SIG-M5 treated with dmso at 0.1 percent for 504 hours (cell line): ENCODE measurements at regions not wholly inside any gene's neighbourhood (a gene's known extent, or its start where the extent isn't known, plus 50 kb on each side); places are given as distances from the start of the nearest gene placed in this dataset.

ENCODE experiments used
- DNase-seq: peaks from one replicate; lab custom pipeline; 2025; ENCODE audit not compliant: unreplicated experiment; lab: John Stamatoyannopoulos, UW

DNA sequence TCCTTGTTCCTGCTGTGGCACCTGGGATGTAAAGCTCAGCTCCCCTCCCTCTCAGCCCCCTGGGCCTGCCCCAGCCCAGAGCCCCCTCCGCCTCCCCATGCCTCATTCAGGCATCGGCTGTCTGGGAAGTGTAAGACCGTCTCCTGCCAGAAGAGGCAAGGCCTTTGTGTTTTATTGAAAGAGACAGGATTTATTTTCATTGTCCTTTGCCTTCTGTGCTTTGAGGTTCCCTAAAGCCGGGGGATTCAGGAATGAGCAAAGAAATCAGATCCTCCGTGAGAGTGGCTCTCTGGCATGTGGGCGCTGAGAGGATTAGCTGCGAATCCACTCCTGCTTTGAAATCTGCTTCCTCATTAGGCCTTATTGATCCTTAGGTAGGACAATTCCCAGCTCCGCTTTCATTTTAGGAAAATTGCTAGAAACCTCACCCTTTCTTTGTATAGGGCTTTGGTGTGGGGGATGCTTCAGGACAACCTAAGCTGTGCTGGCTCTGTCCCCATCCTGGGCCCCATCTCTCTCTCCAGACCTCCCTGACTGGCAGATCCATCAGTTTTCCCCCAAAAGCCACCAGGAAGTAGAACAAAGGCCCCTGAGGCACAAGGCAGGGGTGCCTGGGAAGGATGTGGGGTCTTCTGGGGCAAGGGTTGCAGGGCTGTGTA lies 211.5 kb upstream of the TNRC6C start:
- no peak for DNase-seq

DNA sequence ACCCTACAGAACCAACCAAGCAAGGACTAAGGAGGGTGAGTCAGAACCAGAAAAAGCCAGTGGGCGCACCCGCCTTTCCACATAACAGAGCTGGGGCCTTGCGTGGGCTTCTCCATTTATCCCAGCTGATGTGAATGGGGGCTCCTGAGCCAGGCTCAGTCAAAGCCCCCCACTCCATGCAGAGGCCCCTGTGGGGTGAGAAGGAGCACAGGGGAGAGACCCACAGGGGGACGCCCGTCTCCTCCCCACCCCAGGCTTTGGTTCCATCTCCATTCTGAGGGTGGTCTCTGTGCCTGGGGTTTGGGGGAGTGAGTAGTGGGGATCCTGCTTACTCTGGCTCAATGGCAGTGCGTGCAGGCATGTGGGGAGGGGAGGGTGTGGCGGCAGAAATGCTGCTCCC lies 210.1 kb upstream of the TNRC6C start:
- no peak for DNase-seq

DNA sequence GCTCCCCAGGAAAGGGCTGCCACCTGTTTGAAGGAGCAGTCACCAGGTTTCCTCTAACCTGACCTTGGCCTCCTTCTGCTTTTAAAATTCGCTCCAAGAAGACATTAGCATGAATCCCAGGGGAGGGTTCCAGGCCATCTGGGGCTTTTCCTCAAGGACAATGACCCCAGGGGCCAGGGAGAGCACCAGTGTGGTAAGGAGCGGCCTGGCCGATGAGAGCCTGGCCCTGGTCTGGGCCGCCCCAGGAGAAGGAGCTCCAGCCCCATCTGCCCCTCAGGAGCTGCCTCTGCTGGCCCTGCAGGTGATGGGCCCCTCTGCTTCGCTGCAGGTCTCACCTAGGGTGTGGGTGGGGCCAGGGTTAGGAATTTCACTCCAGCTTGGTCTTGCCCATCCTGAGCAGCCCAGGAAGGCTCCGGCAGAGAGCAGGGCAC lies 209.2 kb upstream of the TNRC6C start:
- no peak for DNase-seq

DNA sequence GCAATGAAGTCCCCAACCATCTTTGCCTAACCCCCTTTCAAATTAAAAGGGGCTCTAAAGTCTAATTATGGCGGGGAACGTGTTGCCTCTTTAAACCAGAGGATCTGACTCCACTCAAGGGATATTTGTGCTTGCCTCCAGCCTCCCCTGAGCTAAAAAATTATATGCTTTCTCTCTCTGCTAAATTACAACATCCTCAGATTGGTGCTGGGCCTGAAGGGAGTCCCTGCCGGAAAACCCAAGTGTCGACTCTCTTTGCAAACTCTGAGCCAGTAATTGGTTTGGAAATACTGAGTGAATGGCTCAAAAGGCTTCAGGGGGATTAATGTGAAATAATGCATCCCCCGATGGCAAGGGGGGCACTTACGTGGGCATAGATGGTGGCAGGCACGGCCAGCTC lies 208.5 kb upstream of the TNRC6C start:
- no peak for DNase-seq

DNA sequence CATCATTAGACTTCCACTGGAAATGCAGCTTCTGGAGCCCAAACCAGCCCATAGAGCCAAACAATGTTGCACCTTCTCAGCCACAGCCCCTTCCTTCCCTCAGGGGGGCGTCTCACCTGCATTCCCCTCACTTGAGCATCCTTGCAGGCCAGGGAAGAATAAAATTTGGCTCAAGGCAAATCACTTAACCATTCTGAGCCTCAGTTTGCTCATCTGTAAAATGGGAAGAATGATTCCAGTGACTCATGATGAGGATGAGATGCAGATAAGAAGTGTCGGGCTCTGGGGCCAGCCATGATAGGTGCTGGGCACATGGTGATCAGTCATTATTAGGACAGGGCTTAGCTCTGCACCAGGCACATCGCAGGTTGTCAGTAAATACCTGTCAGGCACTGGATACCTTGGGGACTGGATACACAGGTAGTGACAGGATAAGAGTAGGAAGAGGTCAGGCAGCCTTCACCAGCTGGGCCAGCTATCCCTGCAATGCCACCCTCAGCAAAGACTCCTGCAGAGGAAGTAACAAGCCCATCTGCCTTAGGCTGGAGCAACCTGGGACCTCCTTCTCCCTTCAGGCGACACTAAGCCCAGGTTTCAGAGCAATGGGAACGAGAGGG lies 208.0 kb upstream of the TNRC6C start:
- no peak for DNase-seq

DNA sequence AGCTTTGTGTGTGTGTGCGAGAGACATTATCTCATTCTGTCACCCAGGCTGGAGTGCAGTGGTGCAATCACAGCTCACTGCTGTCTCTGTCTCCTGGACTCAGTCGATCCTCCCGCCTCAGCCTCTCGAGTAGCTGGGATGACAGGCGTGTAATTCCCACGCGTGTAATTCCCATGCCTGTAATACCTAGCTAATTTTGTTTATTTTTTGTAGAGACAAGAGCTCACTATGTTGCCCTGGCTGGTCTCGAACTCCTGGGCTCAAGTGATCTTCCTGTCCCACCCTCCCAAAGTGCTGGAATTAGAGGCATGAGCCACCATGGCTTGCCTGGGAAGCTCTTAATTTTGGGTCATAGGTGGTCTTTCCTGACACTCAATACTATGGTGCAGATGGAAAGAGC lies 205.3 kb upstream of the TNRC6C start:
- no peak for DNase-seq

DNA sequence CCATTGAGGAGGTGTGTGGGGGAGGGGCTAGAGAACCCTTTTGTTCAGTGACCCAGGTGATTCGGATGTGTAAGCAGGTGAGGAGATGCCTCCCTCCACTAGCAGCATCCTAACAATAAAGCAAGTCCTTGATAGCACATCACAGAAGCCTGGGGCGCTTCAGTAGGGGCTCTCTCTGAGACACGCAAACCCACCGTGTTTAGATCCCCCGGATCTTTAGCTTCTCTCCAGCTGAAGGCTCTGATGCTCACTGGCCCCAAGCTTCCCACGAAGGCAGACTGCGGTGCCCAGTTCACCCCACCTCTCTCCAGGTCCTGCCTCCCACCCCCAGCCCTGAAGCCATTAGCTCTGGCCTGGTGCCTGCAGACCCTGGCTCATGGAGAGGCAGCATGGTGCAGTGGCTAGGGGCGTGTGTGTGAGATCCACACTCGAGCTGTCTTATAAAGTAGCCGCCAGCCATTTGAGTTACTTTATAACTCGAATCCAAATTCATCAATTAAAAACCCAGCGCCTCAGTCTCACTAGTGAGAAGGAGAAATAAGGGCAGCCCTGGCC lies 204.7 kb upstream of the TNRC6C start:
- DNase-seq = no peak

DNA sequence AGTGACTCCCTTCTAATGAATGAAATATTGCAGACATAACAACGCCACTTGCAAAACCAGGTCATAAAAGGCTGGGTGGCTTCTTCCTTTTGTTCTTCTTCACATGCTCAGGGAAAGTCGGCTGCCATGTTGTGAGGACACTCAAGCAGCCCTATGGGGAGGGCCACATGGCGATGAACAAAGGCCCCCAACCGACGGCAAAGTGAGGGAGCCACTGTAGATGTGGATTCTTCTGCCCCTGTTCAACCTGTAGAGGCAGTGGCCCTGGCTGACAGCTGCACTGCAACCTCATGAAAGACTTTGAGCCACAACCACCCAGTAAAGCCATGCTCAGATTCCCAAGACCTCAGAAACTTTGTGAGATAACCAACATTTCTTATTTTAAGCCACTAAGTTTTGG lies 203.5 kb upstream of the TNRC6C start:
- no peak for DNase-seq

DNA sequence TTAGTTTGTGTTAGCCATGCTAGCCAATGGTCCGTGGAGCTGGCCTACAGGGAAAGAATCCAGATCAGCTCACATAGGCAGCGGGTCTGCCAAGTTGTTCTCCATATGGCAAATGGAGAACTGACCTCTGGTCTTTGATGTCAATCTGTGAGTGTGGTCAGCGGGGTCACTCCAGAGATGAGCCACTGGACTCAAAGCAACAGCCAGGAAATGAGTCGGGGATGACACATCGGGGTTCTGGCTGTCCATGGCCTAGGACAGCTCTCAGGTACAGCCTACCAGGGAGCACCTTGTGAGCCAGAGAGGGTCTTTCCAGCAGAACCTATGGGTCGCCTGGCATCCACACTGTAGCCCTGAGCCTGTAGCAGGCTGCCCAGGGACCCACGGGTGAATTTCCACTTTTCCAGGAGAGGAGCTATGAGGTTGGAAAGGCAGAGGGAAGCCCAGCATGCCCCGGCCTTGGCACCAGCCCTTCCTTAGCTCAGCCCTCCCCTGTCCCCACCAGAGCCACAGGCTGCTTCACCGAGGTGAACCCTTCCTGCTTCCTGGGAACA lies 203.0 kb upstream of the TNRC6C start:
- DNase-seq = no peak

DNA sequence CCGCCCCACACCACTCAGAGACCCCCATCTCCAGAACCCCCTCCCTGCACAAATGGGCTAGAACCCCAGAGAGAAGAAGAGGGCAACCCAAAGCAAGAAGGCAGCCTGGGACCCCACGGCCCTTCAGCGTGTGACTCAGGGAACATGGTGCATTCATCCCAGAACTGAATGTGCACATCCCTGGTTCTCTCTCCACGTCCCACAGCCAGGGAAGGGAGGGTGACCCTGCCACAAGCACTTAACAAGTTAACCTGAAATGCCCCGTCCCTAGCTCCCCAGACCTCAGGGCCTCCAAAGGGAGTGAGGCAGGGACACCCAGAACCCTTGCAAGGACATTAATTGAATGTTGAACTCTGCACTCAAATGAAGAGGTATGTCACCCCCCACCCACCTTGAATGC lies 202.5 kb upstream of the TNRC6C start:
- no peak for DNase-seq

DNA sequence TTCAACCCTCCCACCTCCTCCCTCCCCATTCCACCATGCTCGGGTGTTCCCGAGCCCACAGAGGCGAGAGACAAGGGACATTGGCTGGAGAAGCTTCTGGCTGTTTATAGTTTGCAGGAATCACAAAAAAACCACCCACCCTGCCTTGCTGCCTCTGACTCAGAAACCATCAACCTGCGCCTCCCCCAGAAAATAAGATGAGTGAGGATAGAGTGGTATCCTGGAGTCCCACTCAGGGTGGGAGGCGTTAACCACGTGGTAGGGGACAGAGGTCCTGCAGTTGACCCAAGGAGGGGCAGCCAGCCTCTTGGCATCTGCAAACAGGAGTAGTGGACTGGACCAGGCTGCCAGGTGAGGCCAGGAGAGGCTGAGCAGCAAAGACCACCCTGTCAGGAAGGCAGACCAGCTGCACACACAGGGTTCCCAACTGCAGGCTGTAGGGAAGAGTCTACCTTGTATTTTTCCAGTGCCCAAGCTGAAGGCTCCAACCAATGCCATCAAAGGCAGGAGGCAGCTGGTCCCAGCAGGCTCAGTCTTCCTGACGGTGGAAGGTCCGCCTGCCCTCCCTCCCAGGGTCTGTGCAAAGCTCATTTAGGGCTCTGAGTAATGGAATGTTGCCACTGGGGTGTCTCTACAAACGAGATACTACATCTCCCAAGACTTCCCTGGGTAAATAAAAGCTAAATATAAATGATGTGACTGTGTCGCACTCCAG lies 201.5 kb upstream of the TNRC6C start:
- no peak for DNase-seq

DNA sequence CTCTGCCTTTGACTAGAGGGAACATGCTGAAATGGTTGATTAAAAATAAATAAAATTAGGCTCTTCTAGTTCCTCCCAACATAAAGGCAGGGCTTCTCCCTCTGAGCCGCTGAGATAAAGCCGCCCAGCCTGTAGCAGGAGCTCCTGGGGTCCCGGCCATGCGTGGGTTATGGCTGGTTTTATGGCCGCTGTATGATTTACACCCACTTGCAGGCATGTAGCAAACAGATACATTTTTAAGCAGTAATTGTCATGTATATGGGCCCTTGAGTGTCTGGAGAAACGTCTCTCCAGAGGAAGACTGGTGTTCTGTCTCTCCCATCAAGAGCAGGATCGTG lies 201.0 kb upstream of the TNRC6C start:
- no peak for DNase-seq

DNA sequence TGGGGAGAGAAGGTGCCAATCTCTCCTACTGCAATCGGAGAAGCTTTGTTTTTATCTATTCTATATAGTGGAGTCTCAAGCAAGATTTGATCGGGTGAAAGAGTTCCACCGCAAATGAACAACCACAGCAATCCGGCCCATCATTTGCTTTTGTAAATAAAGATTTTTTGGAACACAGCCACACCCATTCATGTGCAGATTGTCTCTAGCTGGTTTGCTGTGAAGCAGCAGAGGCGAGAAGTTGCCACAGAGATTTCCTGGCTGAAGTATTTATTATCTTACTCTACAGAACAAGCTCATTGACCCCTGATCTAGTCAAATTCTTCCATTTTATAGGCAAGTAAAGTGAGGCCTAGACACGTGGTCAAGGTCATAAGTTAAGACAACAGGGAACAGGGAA lies 195.5 kb upstream of the TNRC6C start:
- DNase-seq = no peak

DNA sequence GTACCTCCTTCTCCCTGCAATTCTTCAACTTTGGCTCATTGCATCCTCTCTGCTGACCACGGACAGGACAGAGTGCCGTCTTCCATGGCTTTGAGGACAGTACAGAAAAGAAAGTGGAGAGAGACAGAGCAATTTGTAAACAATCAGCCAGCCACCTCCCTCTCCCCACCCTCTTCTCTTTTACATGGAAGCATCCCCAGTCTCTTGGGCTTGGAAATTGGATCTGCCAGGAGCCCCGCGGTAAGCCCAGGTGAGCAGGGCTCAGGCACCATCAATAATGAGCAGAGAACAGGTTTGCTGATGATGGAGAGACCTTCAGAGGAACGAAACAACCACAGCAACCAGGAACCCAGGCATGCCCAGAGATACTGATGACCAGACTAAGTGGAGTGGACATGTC lies 194.9 kb upstream of the TNRC6C start:
- no peak for DNase-seq

DNA sequence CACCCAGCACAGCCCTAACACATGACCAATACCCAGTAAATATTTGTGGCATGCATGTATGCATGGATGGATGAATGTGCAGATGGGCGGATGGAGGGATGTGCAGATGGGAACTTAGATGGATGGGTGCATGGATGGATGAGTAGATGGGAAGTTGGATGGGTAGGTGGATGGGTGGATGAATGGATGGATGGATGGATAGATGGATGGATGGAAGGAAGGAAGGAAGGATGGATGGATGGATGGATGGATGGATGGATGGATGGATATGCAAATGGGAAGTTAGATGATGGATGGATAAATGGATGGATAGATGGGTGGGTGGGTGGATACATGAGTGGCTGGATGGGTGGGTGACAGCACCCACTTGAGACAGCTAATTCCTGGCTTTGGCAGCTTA lies 193.2 kb upstream of the TNRC6C start:
- no peak for DNase-seq

DNA sequence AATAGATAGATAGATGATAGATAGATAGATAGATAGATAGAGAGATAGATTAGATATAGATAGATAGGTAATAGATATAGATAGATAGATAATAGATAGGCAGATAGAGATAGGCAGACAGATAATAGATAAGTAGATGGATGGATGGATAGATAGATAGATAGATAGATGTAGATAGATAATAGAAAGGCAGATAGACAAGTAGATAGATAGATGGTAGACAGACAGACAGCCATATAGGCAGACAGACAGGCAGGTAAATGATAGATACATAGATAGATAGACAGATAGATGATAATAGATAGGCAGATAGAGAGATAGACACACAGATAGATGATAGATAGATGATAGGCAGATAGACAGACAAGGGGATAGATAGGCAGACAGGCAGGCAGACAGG lies 191.4 kb upstream of the TNRC6C start:
- no peak for DNase-seq

DNA sequence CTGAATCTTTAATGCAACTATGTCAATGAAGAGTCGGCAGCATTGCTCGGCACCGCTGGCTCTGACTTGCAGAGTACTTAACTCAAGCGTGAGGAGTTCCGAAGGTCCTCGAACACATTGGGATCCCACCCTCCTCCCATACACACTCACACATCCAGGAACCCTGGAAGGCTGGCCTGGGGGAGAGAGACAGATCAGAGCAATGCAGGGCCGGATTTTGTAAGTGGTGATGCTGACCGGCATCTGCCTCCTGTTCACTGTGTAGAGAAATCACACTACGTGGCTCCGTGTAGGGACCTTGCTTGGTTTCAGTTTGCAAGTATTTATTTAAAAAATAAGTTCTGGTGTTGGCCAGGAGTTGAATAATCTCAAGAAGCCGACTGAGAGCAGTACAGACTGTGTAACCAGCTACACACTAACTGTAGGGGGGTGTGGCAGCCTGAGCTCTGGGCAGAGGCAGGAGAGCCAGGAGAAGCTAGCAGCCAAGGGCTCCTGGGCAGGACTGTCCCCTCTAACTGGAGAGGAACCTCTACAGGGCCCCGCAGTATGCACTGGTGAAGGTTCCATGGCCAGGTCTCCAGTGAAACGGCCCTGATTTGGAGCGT lies 190.2 kb upstream of the TNRC6C start:
- DNase-seq = no peak

DNA sequence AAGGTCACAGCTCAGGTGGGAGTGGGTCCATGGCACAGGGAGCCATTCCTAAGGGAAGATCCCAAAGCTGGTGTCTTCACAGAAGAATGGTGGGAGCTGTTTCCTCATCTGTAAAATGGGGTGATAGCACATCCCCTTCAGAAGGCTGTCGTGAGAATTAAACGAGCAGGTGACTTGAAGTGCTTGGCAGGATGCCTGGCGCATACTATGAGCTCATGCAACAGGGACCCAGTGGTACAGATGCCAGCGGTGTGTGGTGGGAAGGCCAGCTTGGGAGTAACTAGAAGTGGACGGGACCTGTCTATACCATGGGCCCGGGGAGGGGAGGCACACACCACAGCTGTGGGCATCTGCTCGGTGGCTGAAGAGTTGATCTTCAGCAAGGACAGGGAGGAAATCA lies 189.3 kb upstream of the TNRC6C start:
- DNase-seq = no peak

DNA sequence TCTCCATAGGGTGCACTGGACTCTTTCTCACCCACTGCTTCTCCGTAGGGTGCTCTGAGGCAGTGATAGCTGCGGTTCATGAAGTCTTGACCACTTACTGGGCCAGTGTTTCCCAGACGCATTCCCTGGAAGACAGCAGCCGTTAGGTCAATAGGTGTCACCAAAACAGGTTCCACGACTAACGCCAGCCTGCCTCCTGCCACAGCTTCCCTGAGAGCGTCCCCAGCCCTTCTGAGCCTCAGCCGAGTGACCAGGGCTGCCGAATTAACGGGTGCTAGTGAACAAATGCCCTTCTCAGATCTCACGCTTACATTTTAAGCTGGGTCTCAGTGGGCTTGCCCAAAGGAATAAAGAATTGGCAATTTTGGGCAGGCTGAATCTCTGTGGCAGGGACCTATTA lies 188.7 kb upstream of the TNRC6C start:
- no peak for DNase-seq

DNA sequence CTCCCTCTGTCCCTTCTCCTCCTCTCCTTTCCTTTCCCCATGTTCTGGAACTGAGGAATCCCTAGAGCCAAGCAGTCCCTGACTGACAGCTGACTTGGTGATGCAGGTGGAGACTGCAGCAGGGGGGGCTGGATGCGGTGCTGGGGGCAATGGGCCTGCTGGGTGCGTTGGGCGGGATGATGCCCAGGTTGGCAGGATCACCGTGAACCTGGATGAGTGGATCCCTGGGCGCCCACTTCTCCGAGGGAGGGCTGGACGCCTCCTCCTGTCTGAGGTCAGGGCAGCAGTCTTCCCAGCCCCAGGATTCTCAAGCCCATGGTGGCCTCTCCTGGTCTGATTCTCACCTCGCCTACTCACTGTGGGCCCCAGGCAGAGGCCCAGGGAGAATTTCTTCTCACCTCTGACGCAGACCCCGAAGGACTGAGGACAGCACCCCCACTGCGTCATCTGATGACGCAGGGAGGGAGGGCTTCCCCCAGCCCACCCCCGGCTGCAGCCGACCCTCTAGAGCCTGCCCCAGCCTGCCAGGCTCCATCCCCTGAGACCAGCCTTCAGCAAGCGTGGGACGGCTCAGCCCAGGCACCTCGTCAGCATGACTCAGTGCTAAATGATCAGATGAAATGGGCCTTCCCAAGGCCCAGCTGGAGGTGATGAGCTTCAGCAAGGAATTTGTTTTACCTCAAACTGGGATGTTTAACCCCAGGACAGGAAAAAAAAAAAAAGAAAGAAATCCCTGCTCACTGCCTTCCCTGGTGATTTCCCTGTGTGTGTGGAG lies 188.0 kb upstream of the TNRC6C start:
- DNase-seq = no peak

DNA sequence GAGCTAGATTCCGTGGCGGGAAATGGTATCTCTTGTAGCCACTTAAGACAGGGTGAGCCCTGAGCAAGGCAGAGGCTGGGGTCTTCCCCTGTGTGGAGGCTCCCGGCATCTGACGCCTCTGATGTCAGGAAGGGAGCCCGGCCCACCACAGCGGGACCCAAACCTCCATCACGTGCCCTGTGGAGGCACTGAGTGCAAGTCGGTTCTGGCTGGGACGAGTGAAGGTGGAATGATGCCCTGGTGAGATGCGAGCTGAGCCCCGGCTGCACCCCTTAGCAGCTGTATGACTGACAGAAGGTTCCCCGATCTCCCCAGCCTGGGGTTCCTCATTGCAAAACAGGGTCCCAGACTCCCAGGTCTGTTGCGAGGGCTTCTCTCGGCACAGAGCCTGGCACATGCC lies 187.4 kb upstream of the TNRC6C start:
- DNase-seq = no peak
